Dendritic cell treated with granulocyte-macrophage colony-stimulating factor and Interleukin-4, amounts not matched to agents 40 ng/mL and 50 ng/mL, for 4 days (primary cell): ENCODE measurements at regions not wholly inside any gene's neighbourhood (a gene's known extent, or its start where the extent isn't known, plus 50 kb on each side); places are given as distances from the start of the nearest gene placed in this dataset.

Experiments used
- H3K27ac Mint-ChIP-seq: one replicate; pipeline ENCODE4 v1.8.0; 2022; ENCODE audit warnings: mild to moderate bottlenecking, mixed read lengths
- H3K27me3 Mint-ChIP-seq: one replicate; pipeline ENCODE4 v1.8.0; 2022; ENCODE audit warnings: mild to moderate bottlenecking, mixed read lengths
- H3K36me3 Mint-ChIP-seq: one replicate; pipeline ENCODE4 v1.8.0; 2022; ENCODE audit warnings: low read depth, mixed read lengths
- H3K4me1 Mint-ChIP-seq: one replicate; pipeline ENCODE4 v1.8.0; 2022; ENCODE audit warnings: low read depth, mixed read lengths
- H3K4me3 Mint-ChIP-seq: one replicate; pipeline ENCODE4 v1.8.0; 2022; ENCODE audit warnings: mild to moderate bottlenecking, moderate library complexity, mixed read lengths
- H3K9me3 Mint-ChIP-seq: one replicate; pipeline ENCODE4 v1.8.0; 2022; ENCODE audit warnings: mixed read lengths
- intact Hi-C: fragments of 100-400 bp; cut with micrococcal nuclease; formaldehyde crosslinking; loops from one replicate; pipeline ENCODE4 v1.15.0; 2022

GRCh38 chr6:93105907-93106306, 313.5 kb downstream of the EPHA7 start:
- peaks cover 11% of the 10 kb centered on the region for H3K9me3 Mint-ChIP-seq
- no peaks in the 10 kb centered on the region for H3K4me1 Mint-ChIP-seq
- no peak overlapping the region for H3K27ac Mint-ChIP-seq
- H3K36me3 Mint-ChIP-seq: no peaks in the 10 kb centered on the region
- H3K4me3 Mint-ChIP-seq: no peak overlapping the region
- no peaks in the 10 kb centered on the region for H3K27me3 Mint-ChIP-seq
- intact Hi-C loops: no loop called here

GRCh38 chr6:93105017-93105416, 314.3 kb downstream of the EPHA7 start:
- Mint-ChIP-seq H3K27me3 (no peaks in the 10 kb centered on the region), H3K9me3 (peaks cover 11% of the 10 kb centered on the region), H3K27ac (no peak overlapping the region), H3K4me3 (no peak overlapping the region), H3K36me3 (no peaks in the 10 kb centered on the region), H3K4me1 (no peaks in the 10 kb centered on the region)
- intact Hi-C loops: no loop called here

GRCh38 chr6:93104195-93104817, 315.1 kb downstream of the EPHA7 start:
- Mint-ChIP-seq H3K27me3 (no peaks in the 10 kb centered on the region), H3K36me3 (no peaks in the 10 kb centered on the region), H3K27ac (no peak overlapping the region), H3K9me3 (peaks cover 11% of the 10 kb centered on the region), H3K4me1 (no peaks in the 10 kb centered on the region), H3K4me3 (no peak overlapping the region)
- intact Hi-C loops: no loop called here

GRCh38 chr6:93088621-93089501, 330.5 kb downstream of the EPHA7 start:
- Mint-ChIP-seq H3K36me3 (no peaks in the 10 kb centered on the region), H3K27me3 (no peaks in the 10 kb centered on the region), H3K4me1 (no peaks in the 10 kb centered on the region), H3K4me3 (no peak overlapping the region), H3K27ac (no peak overlapping the region), H3K9me3 (no peaks in the 10 kb centered on the region)
- intact Hi-C loops: no loop called here

- Mint-ChIP-seq H3K4me3 (no peak overlapping the region), H3K27ac (no peak overlapping the region), H3K9me3 (no peaks in the 10 kb centered on the region), H3K27me3 (no peaks in the 10 kb centered on the region), H3K36me3 (no peaks in the 10 kb centered on the region), H3K4me1 (no peaks in the 10 kb centered on the region)
- intact Hi-C loops: no loop called here
Measured at GRCh38 chr6:93087606-93088005, 331.8 kb downstream of the EPHA7 start.

- H3K4me3 Mint-ChIP-seq: no peak overlapping the region
- H3K27me3 Mint-ChIP-seq: no peaks in the 10 kb centered on the region
- H3K36me3 Mint-ChIP-seq: no peaks in the 10 kb centered on the region
- no peak overlapping the region for H3K27ac Mint-ChIP-seq
- H3K4me1 Mint-ChIP-seq: no peaks in the 10 kb centered on the region
- intact Hi-C loops: no loop called here
- no peaks in the 10 kb centered on the region for H3K9me3 Mint-ChIP-seq
Measured at GRCh38 chr6:93086351-93086750, 333.0 kb downstream of the EPHA7 start.

- intact Hi-C loops: no loop called here
- Mint-ChIP-seq H3K27me3 (no peaks in the 10 kb centered on the region), H3K27ac (no peak overlapping the region), H3K4me3 (no peak overlapping the region), H3K9me3 (no peaks in the 10 kb centered on the region), H3K4me1 (no peaks in the 10 kb centered on the region), H3K36me3 (no peaks in the 10 kb centered on the region)
Measured at GRCh38 chr6:93083337-93084230, 335.8 kb downstream of the EPHA7 start.

- no peaks in the 10 kb centered on the region for H3K27me3 Mint-ChIP-seq
- no peak overlapping the region for H3K4me3 Mint-ChIP-seq
- H3K36me3 Mint-ChIP-seq: no peaks in the 10 kb centered on the region
- intact Hi-C loops: no loop called here
- H3K4me1 Mint-ChIP-seq: no peaks in the 10 kb centered on the region
- H3K9me3 Mint-ChIP-seq: no peaks in the 10 kb centered on the region
- no peak overlapping the region for H3K27ac Mint-ChIP-seq
Measured at GRCh38 chr6:93081901-93082300, 337.5 kb downstream of the EPHA7 start.

- peaks cover under 1% of the 10 kb centered on the region for H3K9me3 Mint-ChIP-seq
- H3K27me3 Mint-ChIP-seq: no peaks in the 10 kb centered on the region
- H3K27ac Mint-ChIP-seq: no peak overlapping the region
- no peaks in the 10 kb centered on the region for H3K36me3 Mint-ChIP-seq
- H3K4me3 Mint-ChIP-seq: no peak overlapping the region
- intact Hi-C loops: no loop called here
- no peaks in the 10 kb centered on the region for H3K4me1 Mint-ChIP-seq
Measured at GRCh38 chr6:93079061-93079460, 340.3 kb downstream of the EPHA7 start.

GRCh38 chr6:93073811-93074210, 345.5 kb downstream of the EPHA7 start:
- Mint-ChIP-seq H3K27ac (no peak overlapping the region), H3K36me3 (no peaks in the 10 kb centered on the region), H3K4me1 (no peaks in the 10 kb centered on the region), H3K9me3 (peaks cover 8% of the 10 kb centered on the region), H3K4me3 (no peak overlapping the region), H3K27me3 (no peaks in the 10 kb centered on the region)
- intact Hi-C loops: no loop called here

GRCh38 chr6:93069856-93070255, 349.5 kb downstream of the EPHA7 start:
- no peaks in the 10 kb centered on the region for H3K36me3 Mint-ChIP-seq
- intact Hi-C loops: no loop called here
- H3K27me3 Mint-ChIP-seq: no peaks in the 10 kb centered on the region
- H3K9me3 Mint-ChIP-seq: peaks cover 8% of the 10 kb centered on the region
- H3K27ac Mint-ChIP-seq: no peak overlapping the region
- H3K4me3 Mint-ChIP-seq: no peak overlapping the region
- no peaks in the 10 kb centered on the region for H3K4me1 Mint-ChIP-seq

GRCh38 chr6:93059911-93060310, 359.4 kb downstream of the EPHA7 start:
- no peak overlapping the region for H3K4me3 Mint-ChIP-seq
- no peaks in the 10 kb centered on the region for H3K36me3 Mint-ChIP-seq
- no peaks in the 10 kb centered on the region for H3K27me3 Mint-ChIP-seq
- peaks cover 11% of the 10 kb centered on the region for H3K9me3 Mint-ChIP-seq
- no peak overlapping the region for H3K27ac Mint-ChIP-seq
- intact Hi-C loops: no loop called here
- H3K4me1 Mint-ChIP-seq: no peaks in the 10 kb centered on the region

GRCh38 chr6:93057584-93057983, 361.8 kb downstream of the EPHA7 start:
- no peak overlapping the region for H3K4me3 Mint-ChIP-seq
- no peaks in the 10 kb centered on the region for H3K4me1 Mint-ChIP-seq
- no peaks in the 10 kb centered on the region for H3K36me3 Mint-ChIP-seq
- peaks cover 11% of the 10 kb centered on the region for H3K9me3 Mint-ChIP-seq
- intact Hi-C loops: no loop called here
- H3K27ac Mint-ChIP-seq: no peak overlapping the region
- no peaks in the 10 kb centered on the region for H3K27me3 Mint-ChIP-seq

GRCh38 chr6:93048381-93048780, 371.0 kb downstream of the EPHA7 start:
- Mint-ChIP-seq H3K4me1 (no peaks in the 10 kb centered on the region), H3K27ac (no peak overlapping the region), H3K4me3 (no peak overlapping the region), H3K9me3 (no peaks in the 10 kb centered on the region), H3K27me3 (no peaks in the 10 kb centered on the region), H3K36me3 (no peaks in the 10 kb centered on the region)
- intact Hi-C loops: no loop called here
